Right lobe of liver (tissue), 6 donors: ENCODE measurements at regions not wholly inside any gene's neighbourhood (a gene's known extent, or its start where the extent isn't known, plus 50 kb on each side); places are given as distances from the start of the nearest gene placed in this dataset.

ENCODE experiments used
- ATAC-seq, 4 donors: fragments of 200-7000 bp; cut with Tn5 transposase; one replicate each; pipeline ENCODE4 v1.9.1; 2020; ENCODE audit warnings: mild to moderate bottlenecking in 4 of 4, moderate library complexity in 4 of 4
- DNase-seq, 3 donors: peaks; one replicate each; pipeline ENCODE4 v3.0.0-alpha.2; 2020
- H3K27ac ChIP-seq, 3 donors: fragments of 200-600 bp; one replicate each; pipeline ENCODE4 v1.8.0; 2022
- H3K27me3 ChIP-seq, 2 donors: fragments of 200-600 bp; one replicate each; pipeline ENCODE4 v1.8.0; 2022
- H3K36me3 ChIP-seq, 4 donors: fragments of 200-600 bp; sonication (generic) in 1 of 4; one replicate each; pipeline versions ENCODE4 v1.5.1 to v1.8.0; 2017 to 2022; ENCODE audit warnings: control low read depth in 1 of 4
- H3K4me1 ChIP-seq, 4 donors: fragments of 200-600 bp; sonication (generic) in 1 of 4; one replicate each; pipeline versions ENCODE4 v1.5.1 to v1.8.0; 2017 to 2022; ENCODE audit warnings: control low read depth in 1 of 4
- H3K4me3 ChIP-seq, 3 donors: fragments of 200-600 bp; one replicate each; pipeline ENCODE4 v1.8.0; 2022
- H3K9me3 ChIP-seq, 4 donors: fragments of 200-600 bp; sonication (generic) in 1 of 4; one replicate each; pipeline versions ENCODE4 v1.5.1 to v1.8.0; 2017 to 2022; ENCODE audit warnings: control low read depth in 1 of 4
- CTCF ChIP-seq, 4 donors: fragments of 200-600 bp in 3 of 4; fragments of 450-650 bp in 1 of 4; IDR thresholded peaks; one replicate each; pipeline versions ENCODE4 v1.5.1 to v1.8.0; 2016 to 2022; ENCODE audit warnings: antibody characterized with exemption in 4 of 4, mild to moderate bottlenecking in 2 of 4
- POLR2A ChIP-seq: fragments of 450-650 bp; IDR thresholded peaks from one replicate; pipeline ENCODE4 v1.6.1; 2017; ENCODE audit warnings: antibody characterized with exemption, mild to moderate bottlenecking
- WGBS: methylation state at CpG from one replicate; pipeline ENCODE4 v1.1.6; 2018; ENCODE audit warnings: low coverage, low lambda C conversion rate; ENCODE audit not compliant: insufficient coverage; ENCODE audit errors: missing lambda C conversion rate; 5-methylcytosine and 5-hydroxymethylcytosine counted together
- intact Hi-C, 2 donors: fragments of 100-400 bp; cut with DNase I; formaldehyde crosslinking; loops; one replicate each; pipeline versions ENCODE4 v1.11.2 to v1.14.1; 2022
- donor health status: DM: no; HTN: yes; CAD: no.
- donor health status: DM: no; HTN: no; CAD: no.
- donor health status: DM: no; HTN: no; CAD: no.
- donor health status: DM: no; HTN: yes; CAD: no.
- donor health status: DM: no; HTN: yes; CAD: no.

GRCh38 chr6:148107911-148108310, 234.7 kb upstream of the SASH1 start:
- no peak overlapping the region for H3K27ac ChIP-seq
- TF ChIP-seq POLR2A (no peak), CTCF (IDR thresholded peaks at IDR 0.05) (no peak)
- WGBS: 79% methylated on average over 3 of the region's 3 CpGs
- H3K4me3 ChIP-seq: no peak overlapping the region
- H3K9me3 ChIP-seq: no peaks in the 10 kb centered on the region
- DNase-seq (no peak), ATAC-seq (no peak)
- no peaks in the 10 kb centered on the region for H3K4me1 ChIP-seq
- intact Hi-C loops: no loop called here
- no peaks in the 10 kb centered on the region for H3K36me3 ChIP-seq
- no peaks in the 10 kb centered on the region for H3K27me3 ChIP-seq

DNA sequence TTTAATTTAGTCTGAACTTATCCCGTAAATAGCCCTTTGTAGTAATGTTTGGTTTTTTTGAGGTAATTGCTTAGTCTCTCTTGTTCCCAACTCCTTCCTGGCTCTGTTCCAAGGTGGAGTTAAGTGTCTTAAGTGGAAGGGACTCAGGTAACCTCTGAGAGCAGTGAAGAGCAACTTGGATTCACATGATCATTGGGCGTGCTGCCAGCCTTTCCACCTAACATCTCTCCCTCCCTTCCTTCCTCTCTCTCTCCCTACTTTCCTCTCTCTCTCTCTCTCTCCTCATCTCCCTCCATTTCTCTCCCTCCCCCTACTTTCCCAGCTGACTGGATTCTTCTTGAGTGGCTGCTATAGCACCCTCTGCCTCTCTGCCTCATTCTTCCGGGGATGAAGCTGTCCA, 232.9 kb upstream of the SASH1 start:
- Histone ChIP-seq H3K9me3 (no peaks in the 10 kb centered on the region), H3K36me3 (no peaks in the 10 kb centered on the region), H3K4me3 (no peak overlapping the region), H3K27ac (no peak overlapping the region), H3K4me1 (no peaks in the 10 kb centered on the region), H3K27me3 (no peaks in the 10 kb centered on the region)
- no peak for ATAC-seq
- DNase-seq: no peak
- intact Hi-C loops: no loop called here
- WGBS: 83% methylated on average over 3 of the region's 3 CpGs
- no peak for TF ChIP-seq CTCF (IDR thresholded peaks at IDR 0.05)
- no peak for TF ChIP-seq POLR2A

- Histone ChIP-seq H3K9me3 (no peaks in the 10 kb centered on the region), H3K27me3 (no peaks in the 10 kb centered on the region), H3K36me3 (no peaks in the 10 kb centered on the region), H3K27ac (no peak overlapping the region), H3K4me1 (no peaks in the 10 kb centered on the region), H3K4me3 (no peak overlapping the region)
- DNase-seq: no peak
- no peak for TF ChIP-seq POLR2A
- no peak for TF ChIP-seq CTCF (IDR thresholded peaks at IDR 0.05)
- intact Hi-C loops: no loop called here
- ATAC-seq: no peak
- 67% methylated on average over 3 of the region's 3 CpGs for WGBS
Measured at GRCh38 chr6:148110925-148111324, 231.7 kb upstream of the SASH1 start.

DNA sequence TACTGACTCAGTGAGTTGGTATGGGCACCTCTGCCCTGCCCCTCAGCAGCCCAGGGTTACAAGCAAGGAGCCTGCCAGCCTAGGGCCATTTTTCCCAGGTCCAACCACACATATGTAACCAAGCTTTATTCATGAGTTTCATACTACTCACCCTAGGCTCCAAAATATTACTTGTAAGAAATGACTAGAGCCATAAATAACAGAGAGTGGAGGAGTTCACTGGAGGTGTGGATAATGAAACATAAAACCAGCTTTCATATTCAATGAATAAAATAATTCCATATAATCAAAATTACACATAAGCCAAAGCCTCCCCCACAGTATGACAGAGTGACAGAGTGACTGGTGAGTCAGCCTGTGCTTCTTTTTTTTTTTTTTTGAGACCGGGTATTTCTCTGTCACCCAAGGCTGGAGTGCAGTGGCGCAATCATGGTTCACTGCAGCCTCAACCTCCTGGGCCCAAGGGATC, 229.8 kb upstream of the SASH1 start:
- TF ChIP-seq POLR2A (no peak), CTCF (IDR thresholded peaks at IDR 0.05) (no peak)

GRCh38 chr6:148116001-148116400, 226.6 kb upstream of the SASH1 start:
- H3K4me3 ChIP-seq: no peak overlapping the region
- no peak for ATAC-seq
- DNase-seq: no peak
- WGBS: 70% methylated on average over 2 of the region's 3 CpGs
- no peaks in the 10 kb centered on the region for H3K4me1 ChIP-seq
- TF ChIP-seq POLR2A (no peak), CTCF (IDR thresholded peaks at IDR 0.05) (no peak)
- H3K27me3 ChIP-seq: no peaks in the 10 kb centered on the region
- no peaks in the 10 kb centered on the region for H3K36me3 ChIP-seq
- intact Hi-C loops: no loop called here
- H3K9me3 ChIP-seq: no peaks in the 10 kb centered on the region
- no peak overlapping the region for H3K27ac ChIP-seq

More for the DNA sequence above, 229.8 kb upstream of the SASH1 start:
- H3K36me3 ChIP-seq: no peaks in the 10 kb centered on the region
- H3K4me3 ChIP-seq: no peak overlapping the region
- DNase-seq: no peak
- 40% methylated on average over 1 of the region's 2 CpGs for WGBS
- no peaks in the 10 kb centered on the region for H3K9me3 ChIP-seq
- no peaks in the 10 kb centered on the region for H3K4me1 ChIP-seq
- intact Hi-C loops: no loop called here
- ATAC-seq: no peak
- no peaks in the 10 kb centered on the region for H3K27me3 ChIP-seq
- H3K27ac ChIP-seq: no peak overlapping the region
